GM23338 (cell line): ENCODE measurements at regions not wholly inside any gene's neighbourhood (a gene's known extent, or its start where the extent isn't known, plus 50 kb on each side); places are given as distances from the start of the nearest gene placed in this dataset.

Experiments
- ATAC-seq: fragments of 200-7000 bp; cut with Tn5 transposase; 3 replicates; pipeline ENCODE4 v1.9.1; 2020
- DNase-seq: peaks from one replicate; pipeline ENCODE4 v3.0.0-alpha.2; 2015; ENCODE audit warnings: low spot score
- H2AFZ ChIP-seq: fragments of 200-600 bp; sonication (generic); 2 replicates; pipeline ENCODE4 v1.8.0; 2016; ENCODE audit warnings: antibody characterized with exemption, mild to moderate bottlenecking, moderate library complexity
- H3F3A ChIP-seq: fragments of 200-600 bp; sonication (generic); replicated peaks from 2 replicates; pipeline ENCODE4 v1.8.0; 2017; ENCODE audit warnings: antibody characterized with exemption, mixed run types, low read depth
- H3K27ac ChIP-seq: fragments of 200-600 bp; sonication (generic); 2 replicates; pipeline ENCODE4 v1.6.1; 2016; ENCODE audit warnings: low read depth
- H3K27me3 ChIP-seq: fragments of 200-600 bp; sonication (generic); 2 replicates; pipeline ENCODE4 v1.8.0; 2016; ENCODE audit warnings: mild to moderate bottlenecking, mixed run types, moderate library complexity; ENCODE audit not compliant: insufficient read depth
- H3K36me3 ChIP-seq: fragments of 200-600 bp; sonication (generic); 2 replicates; pipeline ENCODE4 v1.8.0; 2016; ENCODE audit warnings: mild to moderate bottlenecking; ENCODE audit not compliant: insufficient read depth
- H3K4me1 ChIP-seq: fragments of 200-600 bp; sonication (generic); 2 replicates; pipeline ENCODE4 v1.8.0; 2016; ENCODE audit warnings: mild to moderate bottlenecking, moderate library complexity; ENCODE audit not compliant: insufficient read depth
- H3K4me2 ChIP-seq: fragments of 200-600 bp; sonication (generic); 2 replicates; pipeline ENCODE4 v1.7.1; 2017; ENCODE audit warnings: mixed run types
- H3K4me3 ChIP-seq: fragments of 200-600 bp; sonication (generic); 2 replicates; pipeline ENCODE4 v1.6.1; 2016; ENCODE audit warnings: mixed run types
- H3K79me2 ChIP-seq: fragments of 200-600 bp; sonication (generic); replicated peaks from 2 replicates; pipeline ENCODE4 v1.8.0; 2017; ENCODE audit warnings: mild to moderate bottlenecking; ENCODE audit not compliant: insufficient read depth
- H3K9me2 ChIP-seq: fragments of 200-600 bp; sonication (generic); 2 replicates; pipeline ENCODE4 v1.8.0; 2017; ENCODE audit not compliant: insufficient read depth
- H4K20me1 ChIP-seq: fragments of 200-600 bp; sonication (generic); replicated peaks from 2 replicates; pipeline ENCODE4 v1.8.0; 2017; ENCODE audit warnings: mild to moderate bottlenecking; ENCODE audit not compliant: insufficient read depth
- H3K27ac Mint-ChIP-seq: 2 replicates; pipeline ENCODE4 v1.8.0; 2020; ENCODE audit warnings: inconsistent platforms, mild to moderate bottlenecking, moderate library complexity, mixed read lengths
- H3K27me3 Mint-ChIP-seq: 3 replicates; pipeline ENCODE4 v1.8.0; 2022; ENCODE audit warnings: low read depth, mild to moderate bottlenecking, moderate library complexity, mixed read lengths, inconsistent platforms; ENCODE audit not compliant: insufficient read depth, poor library complexity
- H3K36me3 Mint-ChIP-seq: 3 replicates; pipeline ENCODE4 v1.8.0; 2021; ENCODE audit warnings: low read depth, mild to moderate bottlenecking, inconsistent platforms, moderate library complexity, mixed read lengths
- H3K4me1 Mint-ChIP-seq: 3 replicates; pipeline ENCODE4 v1.8.0; 2020; ENCODE audit warnings: mild to moderate bottlenecking, inconsistent platforms, mixed read lengths
- H3K4me3 Mint-ChIP-seq: 3 replicates; pipeline ENCODE4 v1.8.0; 2021; ENCODE audit warnings: moderate library complexity, mild to moderate bottlenecking, inconsistent platforms, mixed read lengths
- H3K9me3 Mint-ChIP-seq: 3 replicates; pipeline ENCODE4 v1.8.0; 2020; ENCODE audit warnings: moderate library complexity, mild to moderate bottlenecking, inconsistent platforms, mixed read lengths
- ETS1 ChIP-seq: IDR thresholded peaks from 2 replicates; pipeline ENCODE4 v1.6.1; 2016; ENCODE audit warnings: antibody characterized with exemption
- EZH2 ChIP-seq: fragments of 200-600 bp; sonication (generic); IDR thresholded peaks from one replicate; pipeline ENCODE4 v1.8.0; 2017; ENCODE audit warnings: antibody characterized with exemption, mild to moderate bottlenecking, low read depth; ENCODE audit not compliant: unreplicated experiment
- EZH2phosphoT487 ChIP-seq: fragments of 200-600 bp; sonication (generic); IDR thresholded peaks from one replicate; pipeline ENCODE4 v1.8.1; 2018; ENCODE audit warnings: antibody characterized with exemption; ENCODE audit not compliant: unreplicated experiment
- REST ChIP-seq: IDR thresholded peaks from one replicate; pipeline ENCODE4 v1.6.1; 2018; ENCODE audit warnings: antibody characterized with exemption; ENCODE audit not compliant: unreplicated experiment
- ZNF114 ChIP-seq: fragments of 250-450 bp; sonication (Bioruptor Pico); IDR thresholded peaks from 2 replicates; pipeline ENCODE4 v1.5.0; 2020; ENCODE audit warnings: mild to moderate bottlenecking, moderate library complexity
- ZNF331 ChIP-seq: fragments of 250-450 bp; sonication (Bioruptor Pico); IDR thresholded peaks from 2 replicates; pipeline ENCODE4 v1.5.0; 2020; ENCODE audit warnings: low read depth, mild to moderate bottlenecking, moderate library complexity
- ZNF462 ChIP-seq: fragments of 250-450 bp; sonication (Bioruptor Pico); IDR thresholded peaks from 2 replicates; pipeline ENCODE4 v1.5.0; 2020; ENCODE audit warnings: mild to moderate bottlenecking, moderate library complexity

GRCh38 chr2:240246173-240246820 is 105.8 kb upstream of the OTOS start:
- peaks cover 3% of the 10 kb centered on the region for H3K4me1 Mint-ChIP-seq
- no peak overlapping the region for H3K4me3 Mint-ChIP-seq
- no peaks in the 10 kb centered on the region for H3K79me2 ChIP-seq
- H3K4me2 ChIP-seq, result no peak overlapping the region
- DNase-seq (no peak), ATAC-seq (no peak)
- H3K9me3 Mint-ChIP-seq, result no peaks in the 10 kb centered on the region
- TF ChIP-seq ZNF462 (CRISPR knock-in tag) (no peak), EZH2phosphoT487 (no peak), EZH2 (no peak), ZNF331 (CRISPR knock-in tag) (no peak), REST (no peak), ETS1 (no peak), ZNF114 (no peak)
- peaks cover 2% of the 10 kb centered on the region for H3K27me3 Mint-ChIP-seq
- H3K36me3 Mint-ChIP-seq, result no peaks in the 10 kb centered on the region
- no peak overlapping the region for H3K4me3 ChIP-seq
- no peaks in the 10 kb centered on the region for H3F3A ChIP-seq
- H3K36me3 ChIP-seq, result no peaks in the 10 kb centered on the region
- H3K4me1 ChIP-seq, result no peaks in the 10 kb centered on the region
- no peak overlapping the region for H3K27ac Mint-ChIP-seq
- no peak overlapping the region for H3K27ac ChIP-seq
- H2AFZ ChIP-seq, result no peak overlapping the region
- H4K20me1 ChIP-seq, result no peaks in the 10 kb centered on the region
- H3K9me2 ChIP-seq, result peaks cover 3% of the 10 kb centered on the region; the same call in 1 of the 2 replicates
- H3K27me3 ChIP-seq, result no peaks in the 10 kb centered on the region
